GM13977 (cell line): ENCODE measurements at regions not wholly inside any gene's neighbourhood (a gene's known extent, or its start where the extent isn't known, plus 50 kb on each side); places are given as distances from the start of the nearest gene placed in this dataset.

ENCODE experiments used
- DNase-seq: peaks from one replicate; pipeline ENCODE4 v3.0.0; 2012; ENCODE audit warnings: low spot score
- CTCF ChIP-seq: IDR thresholded peaks from 2 replicates; pipeline ENCODE4 v1.5.1; 2012; ENCODE audit warnings: mild to moderate bottlenecking, control low read depth; ENCODE audit not compliant: insufficient read depth; ENCODE audit errors: extremely low read depth, missing control alignments
- in situ Hi-C: fragments of 300-500 bp; cut with MboI; formaldehyde crosslinking; loops from one replicate; pipeline ENCODE4 v1.12.0; 2022; ENCODE audit warnings: low sequenced_read_pairs, low pct_unique_long_range_greater_than_20kb, mixed read lengths, inconsistent platforms; ENCODE audit not compliant: unreplicated experiment

- DNase-seq = no peak
- TF ChIP-seq CTCF = no peak
- in situ Hi-C loops = loop anchor here (25.0 kb wide), 1 partner anchor 129 kb away; no protein-coding TSS in a partner anchor
Measured at GRCh38 chr16:47958726-47959125, 197.1 kb downstream of the ABCC12 start.

DNA sequence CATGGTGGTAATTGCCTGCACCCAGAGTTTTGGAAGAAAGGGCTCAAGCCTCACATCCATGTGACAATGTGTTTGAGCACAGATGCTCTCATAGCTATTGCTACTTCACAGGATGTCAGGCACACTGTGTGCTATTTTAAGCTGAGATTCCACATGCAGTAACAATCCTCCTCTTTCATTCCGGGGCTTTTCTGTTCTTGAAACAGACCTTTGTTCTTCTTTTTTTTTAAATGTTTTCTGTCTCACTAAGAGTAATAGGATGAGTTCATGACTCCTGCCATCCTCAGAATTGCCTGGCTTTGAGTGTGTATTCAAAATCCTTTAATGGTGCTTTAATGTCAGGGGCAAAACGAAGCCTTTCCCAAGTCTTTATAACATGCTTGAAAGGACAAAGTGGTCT, 198.9 kb downstream of the ABCC12 start:
- in situ Hi-C loops = loop anchor here (25.0 kb wide), 1 partner anchor 130 kb away; no protein-coding TSS in a partner anchor
- DNase-seq = no peak
- TF ChIP-seq CTCF = no peak

GRCh38 chr16:47949714-47950113, 206.1 kb downstream of the ABCC12 start:
- TF ChIP-seq CTCF = no peak
- DNase-seq = no peak
- in situ Hi-C loops = loop anchor here (25.0 kb wide), 1 partner anchor 138 kb away; no protein-coding TSS in a partner anchor

- in situ Hi-C loops = no loop called here
- DNase-seq = no peak
- TF ChIP-seq CTCF = no peak
Measured at GRCh38 chr16:47949276-47949675, 206.5 kb downstream of the ABCC12 start.

DNA sequence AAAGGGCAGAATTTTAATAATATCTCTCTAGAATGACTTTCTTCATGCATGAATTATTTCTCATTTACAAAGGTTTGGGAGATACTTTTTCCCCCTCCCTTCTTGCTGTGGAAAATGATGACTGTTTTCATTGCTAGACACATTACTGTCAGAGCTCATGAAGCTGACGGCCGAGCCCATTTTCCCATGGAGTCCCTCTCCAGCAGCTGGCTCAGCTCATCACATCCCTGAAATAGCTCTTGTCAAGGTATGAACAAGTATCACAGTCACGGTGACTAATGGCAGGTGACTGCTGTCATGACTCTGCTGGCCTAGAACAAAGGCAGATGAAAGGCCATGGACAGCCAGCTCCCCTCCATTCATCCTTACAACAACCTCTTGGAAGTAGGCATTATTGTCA, 208.1 kb downstream of the ABCC12 start:
- no peak for TF ChIP-seq CTCF
- in situ Hi-C loops = no loop called here
- DNase-seq = no peak

DNA sequence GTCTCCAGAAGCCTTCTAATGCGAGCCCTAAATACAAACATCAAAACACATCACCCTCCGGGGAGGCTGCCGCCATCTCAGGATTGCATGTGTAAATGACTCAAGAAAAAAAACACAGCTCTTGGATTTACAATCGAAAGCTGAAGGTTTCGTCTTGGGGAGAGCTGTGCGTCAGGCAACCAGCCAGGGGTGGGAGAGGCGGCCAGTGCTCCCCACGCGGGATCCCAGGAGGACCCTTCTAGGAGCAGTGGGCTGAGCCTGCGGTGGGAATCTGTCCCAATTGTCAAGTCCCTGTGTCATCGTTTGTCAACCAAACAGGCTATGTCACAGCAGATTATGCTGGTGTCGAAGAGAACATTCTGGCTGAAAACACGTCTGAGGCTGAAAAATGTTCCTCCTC, 209.7 kb downstream of the ABCC12 start:
- no peak for TF ChIP-seq CTCF

DNA sequence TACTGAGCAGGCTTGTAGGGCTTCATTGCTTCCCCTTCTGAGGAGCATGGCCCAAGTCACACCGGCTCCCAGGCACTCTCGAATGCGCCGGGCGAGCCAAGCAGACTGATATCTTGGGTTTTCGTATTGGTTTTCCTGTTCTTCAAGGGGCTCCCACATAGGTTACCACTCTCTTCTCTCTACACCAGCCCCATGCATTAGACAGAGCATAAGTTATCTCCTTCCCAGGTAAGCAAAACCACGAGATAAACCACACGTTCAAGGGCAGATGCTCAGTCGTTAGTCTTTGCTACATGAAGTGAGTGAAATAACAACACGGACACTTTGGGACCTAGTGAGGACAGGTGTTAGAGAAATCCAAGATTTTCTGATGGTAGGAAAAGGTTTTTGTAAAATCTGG, 211.2 kb downstream of the ABCC12 start:
- no peak for TF ChIP-seq CTCF
- in situ Hi-C loops = no loop called here
- no peak for DNase-seq

More for the DNA sequence above, 209.7 kb downstream of the ABCC12 start:
- no peak for DNase-seq
- in situ Hi-C loops = no loop called here
